ENCODE measurements at regions not wholly inside any gene's neighbourhood (a gene's known extent, or its start where the extent isn't known, plus 50 kb on each side); places are given as distances from the start of the nearest gene placed in this dataset.
A peak's percentile ranks its signal among the peaks of the same experiment; 100 is the strongest.

DNA sequence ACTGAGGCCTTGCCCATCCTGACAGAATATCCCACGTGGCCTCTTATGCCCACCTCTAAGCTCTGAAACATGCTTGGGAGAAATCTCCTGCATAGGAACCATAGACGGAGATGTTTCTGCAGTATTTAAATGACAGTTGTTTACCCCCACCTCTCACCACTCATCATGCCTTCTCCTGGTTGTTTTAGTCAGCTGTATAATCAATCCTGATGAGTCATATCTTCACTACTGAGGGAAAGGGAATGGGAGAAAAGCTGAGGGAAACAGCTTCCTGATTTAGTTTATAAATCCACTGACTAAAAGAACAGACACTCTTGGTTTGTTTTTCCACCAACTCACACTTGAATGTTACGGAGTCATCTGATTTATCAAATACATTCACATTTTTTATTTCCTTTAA lies 113.2 kb upstream of the TENT5A start:
- H3K27ac ChIP-seq (ENCODE audit: low read length): peak overlapping the region; percentile 67

GRCh38 chr6:81864124-81864523 lies 111.6 kb upstream of the TENT5A start:
- intact Hi-C loops (cut with micrococcal nuclease): loop anchor here (10.0 kb wide), 2 partner anchors 79 to 141 kb away; no protein-coding TSS in a partner anchor
- DNase-seq (no peak), ATAC-seq (no peak)
- no peak for TF ChIP-seq EZH2 (IDR thresholded peaks at IDR 0.05; ENCODE audit: low read length, unreplicated experiment)
- TF ChIP-seq EZH2phosphoT487 (IDR thresholded peaks at IDR 0.05; ENCODE audit: borderline replicate concordance, low read length): no peak
- TF ChIP-seq, protein P1, sequence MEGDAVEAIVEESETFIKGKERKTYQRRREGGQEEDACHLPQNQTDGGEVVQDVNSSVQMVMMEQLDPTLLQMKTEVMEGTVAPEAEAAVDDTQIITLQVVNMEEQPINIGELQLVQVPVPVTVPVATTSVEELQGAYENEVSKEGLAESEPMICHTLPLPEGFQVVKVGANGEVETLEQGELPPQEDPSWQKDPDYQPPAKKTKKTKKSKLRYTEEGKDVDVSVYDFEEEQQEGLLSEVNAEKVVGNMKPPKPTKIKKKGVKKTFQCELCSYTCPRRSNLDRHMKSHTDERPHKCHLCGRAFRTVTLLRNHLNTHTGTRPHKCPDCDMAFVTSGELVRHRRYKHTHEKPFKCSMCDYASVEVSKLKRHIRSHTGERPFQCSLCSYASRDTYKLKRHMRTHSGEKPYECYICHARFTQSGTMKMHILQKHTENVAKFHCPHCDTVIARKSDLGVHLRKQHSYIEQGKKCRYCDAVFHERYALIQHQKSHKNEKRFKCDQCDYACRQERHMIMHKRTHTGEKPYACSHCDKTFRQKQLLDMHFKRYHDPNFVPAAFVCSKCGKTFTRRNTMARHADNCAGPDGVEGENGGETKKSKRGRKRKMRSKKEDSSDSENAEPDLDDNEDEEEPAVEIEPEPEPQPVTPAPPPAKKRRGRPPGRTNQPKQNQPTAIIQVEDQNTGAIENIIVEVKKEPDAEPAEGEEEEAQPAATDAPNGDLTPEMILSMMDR (conservative IDR thresholded peaks at IDR 0.05; ENCODE audit: low read depth, low read length): no peak
- no peaks in the 10 kb centered on the region for H4K20me1 ChIP-seq (ENCODE audit: low read length)
- peaks cover 25% of the 10 kb centered on the region for H3K4me1 ChIP-seq (ENCODE audit: insufficient read depth, low read length)
- no peaks in the 10 kb centered on the region for H3K9me3 ChIP-seq (ENCODE audit: low read length)
- ChIA-PET POLR2A (ENCODE audit: unreplicated experiment) (no interaction called here), CTCF (no interaction called here)
- no peak overlapping the region for H3K27ac ChIP-seq (ENCODE audit: low read length)
- H2AFZ ChIP-seq (ENCODE audit: low read length): no peak overlapping the region
- H3K36me3 ChIP-seq (ENCODE audit: low read depth, low read length): no peaks in the 10 kb centered on the region
- BruUV-seq (replicated peaks): no TSS peak
- H3K9ac ChIP-seq (ENCODE audit: low read length): no peak overlapping the region
- H3K4me2 ChIP-seq (ENCODE audit: low read length): no peak overlapping the region
- H3K27me3 ChIP-seq (ENCODE audit: low read length): no peaks in the 10 kb centered on the region
- no peaks in the 10 kb centered on the region for H3F3A ChIP-seq (ENCODE audit: low read length, unreplicated experiment)
- H3K79me2 ChIP-seq (ENCODE audit: low read length): no peaks in the 10 kb centered on the region
- H3K9me2 ChIP-seq (replicated peaks; ENCODE audit: low read length): no peaks in the 10 kb centered on the region
- H3K4me3 ChIP-seq (ENCODE audit: low read length): no peak overlapping the region

More for the DNA sequence above, 113.2 kb upstream of the TENT5A start:
- TF ChIP-seq EZH2phosphoT487 (IDR thresholded peaks at IDR 0.05; ENCODE audit: borderline replicate concordance, low read length) (no peak), EZH2 (IDR thresholded peaks at IDR 0.05; ENCODE audit: low read length, unreplicated experiment) (no peak)
- TF ChIP-seq, protein P1 (conservative IDR thresholded peaks at IDR 0.05; ENCODE audit: low read depth, low read length): no peak
- ChIA-PET CTCF (no interaction called here), POLR2A (ENCODE audit: unreplicated experiment) (no interaction called here)
- Histone ChIP-seq H3K27me3 (ENCODE audit: low read length) (no peaks in the 10 kb centered on the region), H3K4me1 (ENCODE audit: insufficient read depth, low read length) (peaks cover 25% of the 10 kb centered on the region), H3K4me2 (ENCODE audit: low read length) (peak overlapping the region; percentile 55), H2AFZ (ENCODE audit: low read length) (no peak overlapping the region; the same call in 1 of the 2 replicates), H3K9ac (ENCODE audit: low read length) (no peak overlapping the region), H3K9me3 (ENCODE audit: low read length) (no peaks in the 10 kb centered on the region), H3K4me3 (ENCODE audit: low read length) (no peak overlapping the region), H3K79me2 (ENCODE audit: low read length) (no peaks in the 10 kb centered on the region), H3F3A (ENCODE audit: low read length, unreplicated experiment) (no peaks in the 10 kb centered on the region), H3K9me2 (replicated peaks; ENCODE audit: low read length) (no peaks in the 10 kb centered on the region), H3K36me3 (ENCODE audit: low read depth, low read length) (no peaks in the 10 kb centered on the region), H4K20me1 (ENCODE audit: low read length) (no peaks in the 10 kb centered on the region)
- peak; percentile 91 for ATAC-seq
- BruUV-seq (replicated peaks): no TSS peak
- intact Hi-C loops (cut with micrococcal nuclease): loop anchor here (10.0 kb wide), 2 partner anchors 81 to 139 kb away; no protein-coding TSS in a partner anchor
- peak; percentile 73 for DNase-seq

DNA sequence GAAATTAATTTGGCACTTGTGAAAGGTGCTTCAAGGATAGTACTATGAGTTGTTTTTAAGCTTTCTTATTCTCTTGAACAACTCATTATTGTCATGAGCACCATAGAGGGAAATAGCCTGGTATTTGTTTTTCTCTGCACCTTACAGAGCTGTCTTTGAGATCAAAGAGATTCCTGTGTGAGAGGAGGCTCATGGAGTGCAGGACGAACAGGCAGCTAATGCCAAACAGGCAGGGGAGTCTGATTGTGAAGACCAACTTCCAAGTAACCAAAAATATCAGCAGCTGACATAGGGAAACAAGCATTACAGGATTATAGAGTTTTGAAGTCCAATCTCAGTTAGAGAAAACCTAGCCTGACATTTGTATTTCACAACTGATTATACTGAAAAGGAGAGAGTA lies 110.6 kb upstream of the TENT5A start:
- no TSS peak for BruUV-seq (replicated peaks)
- Histone ChIP-seq H3K27me3 (ENCODE audit: low read length) (no peaks in the 10 kb centered on the region), H3K9ac (ENCODE audit: low read length) (no peak overlapping the region), H3K27ac (ENCODE audit: low read length) (no peak overlapping the region), H3K36me3 (ENCODE audit: low read depth, low read length) (no peaks in the 10 kb centered on the region), H3F3A (ENCODE audit: low read length, unreplicated experiment) (no peaks in the 10 kb centered on the region), H3K4me3 (ENCODE audit: low read length) (no peak overlapping the region), H4K20me1 (ENCODE audit: low read length) (no peaks in the 10 kb centered on the region), H3K9me2 (replicated peaks; ENCODE audit: low read length) (no peaks in the 10 kb centered on the region), H3K9me3 (ENCODE audit: low read length) (no peaks in the 10 kb centered on the region), H3K4me1 (ENCODE audit: insufficient read depth, low read length) (peaks cover 25% of the 10 kb centered on the region), H3K4me2 (ENCODE audit: low read length) (no peak overlapping the region), H3K79me2 (ENCODE audit: low read length) (no peaks in the 10 kb centered on the region), H2AFZ (ENCODE audit: low read length) (no peak overlapping the region)
- ChIA-PET CTCF (no interaction called here), POLR2A (ENCODE audit: unreplicated experiment) (no interaction called here)
- intact Hi-C loops (cut with micrococcal nuclease): loop anchor here (10.0 kb wide), 2 partner anchors 78 to 142 kb away; no protein-coding TSS in a partner anchor
- ATAC-seq: no peak
- TF ChIP-seq EZH2 (IDR thresholded peaks at IDR 0.05; ENCODE audit: low read length, unreplicated experiment) (no peak), EZH2phosphoT487 (IDR thresholded peaks at IDR 0.05; ENCODE audit: borderline replicate concordance, low read length) (no peak)
- TF ChIP-seq, protein P1 (conservative IDR thresholded peaks at IDR 0.05; ENCODE audit: low read depth, low read length): no peak
- no peak for DNase-seq
